CD4-positive, alpha-beta T cell treated with Interleukin-4 for 4 hours (primary cell): ENCODE measurements at regions not wholly inside any gene's neighbourhood (a gene's known extent, or its start where the extent isn't known, plus 50 kb on each side); places are given as distances from the start of the nearest gene placed in this dataset.

Source experiments
- DNase-seq: peaks from one replicate; pipeline ENCODE4 v3.0.0-alpha.2; 2020

GRCh38 chrX:30949554-30949953, 60.5 kb upstream of the TAB3 start:
- DNase-seq, result no peak

- no peak for DNase-seq
Measured at GRCh38 chrX:30948626-30949025, 59.6 kb upstream of the TAB3 start.

GRCh38 chrX:30948051-30948450, 59.0 kb upstream of the TAB3 start:
- DNase-seq, result no peak

- no peak for DNase-seq
Measured at GRCh38 chrX:30943984-30944383, 54.9 kb upstream of the TAB3 start.

- no peak for DNase-seq
Measured at GRCh38 chrX:30941898-30942297, 52.8 kb upstream of the TAB3 start.

GRCh38 chrX:30939928-30940327, 50.9 kb upstream of the TAB3 start:
- DNase-seq, result no peak
